Gastroesophageal sphincter (tissue), 3 donors: ENCODE measurements at regions not wholly inside any gene's neighbourhood (a gene's known extent, or its start where the extent isn't known, plus 50 kb on each side); places are given as distances from the start of the nearest gene placed in this dataset.

Source experiments
- CTCF ChIP-seq, 4 experiments: fragments of 200-600 bp in 2 of 4; fragments of 450-650 bp in 2 of 4; sonication (generic) in 1 of 4; IDR thresholded peaks; one replicate each; pipeline ENCODE4 v1.5.1; 2017 to 2019; ENCODE audit warnings: antibody characterized with exemption in 4 of 4, mild to moderate bottlenecking in 2 of 4, moderate library complexity in 2 of 4
- EP300 ChIP-seq: sonication (generic); formaldehyde crosslinking; IDR thresholded peaks from one replicate; pipeline ENCODE4 v1.6.1; 2017; ENCODE audit warnings: antibody characterized with exemption, mild to moderate bottlenecking
- POLR2A ChIP-seq, 2 donors: fragments of 450-650 bp; IDR thresholded peaks; one replicate each; pipeline ENCODE4 v1.6.1; 2017; ENCODE audit warnings: antibody characterized with exemption in 2 of 2, mild to moderate bottlenecking in 2 of 2, moderate library complexity in 1 of 2
- POLR2AphosphoS5 ChIP-seq: sonication (generic); formaldehyde crosslinking; IDR thresholded peaks from one replicate; pipeline ENCODE4 v1.6.1; 2017; ENCODE audit warnings: antibody characterized with exemption

- TF ChIP-seq CTCF (IDR thresholded peaks at IDR 0.05) (no peak), POLR2A (IDR thresholded peaks at IDR 0.05) (no peak), EP300 (no peak), POLR2AphosphoS5 (no peak)
These were observed 181.2 kb upstream of the CTBP2 start for GRCh38 chr10:125341611-125342010.
